H9 (cell line): ENCODE measurements at regions not wholly inside any gene's neighbourhood (a gene's known extent, or its start where the extent isn't known, plus 50 kb on each side); places are given as distances from the start of the nearest gene placed in this dataset.

Experiments used
- DNase-seq: peaks from one replicate; pipeline ENCODE4 v3.0.0-alpha.2; 2017
- H2AFZ ChIP-seq: one replicate; pipeline ENCODE4 v1.6.1; 2013; ENCODE audit warnings: mild to moderate bottlenecking, low read length, control low read depth, moderate library complexity
- H2AK5ac ChIP-seq: 2 replicates; pipeline ENCODE4 v1.6.1; 2013; ENCODE audit warnings: low read length, control low read depth, mixed read lengths; ENCODE audit not compliant: insufficient read length
- H2BK120ac ChIP-seq: one replicate; pipeline ENCODE4 v1.6.1; 2013; ENCODE audit warnings: low read depth, mild to moderate bottlenecking, low read length, control low read depth, inconsistent platforms; ENCODE audit not compliant: poor library complexity, severe bottlenecking
- H2BK12ac ChIP-seq: 2 replicates; pipeline ENCODE4 v1.6.1; 2013; ENCODE audit warnings: low read length, control low read depth, mixed read lengths, low read depth; ENCODE audit not compliant: insufficient read length
- H2BK15ac ChIP-seq: 2 replicates; pipeline ENCODE4 v1.6.1; 2013; ENCODE audit warnings: low read depth, low read length, control low read depth
- H2BK20ac ChIP-seq: one replicate; pipeline ENCODE4 v1.6.1; 2013; ENCODE audit warnings: low read depth, mild to moderate bottlenecking, low read length, control low read depth, inconsistent platforms; ENCODE audit not compliant: poor library complexity, severe bottlenecking
- H2BK5ac ChIP-seq: 2 replicates; pipeline ENCODE4 v1.6.1; 2013; ENCODE audit warnings: low read length, control low read depth, mixed read lengths; ENCODE audit not compliant: insufficient read length
- H3K14ac ChIP-seq: 2 replicates; pipeline ENCODE4 v1.6.1; 2013; ENCODE audit warnings: low read length, control low read depth; ENCODE audit not compliant: insufficient read depth
- H3K18ac ChIP-seq: 2 replicates; pipeline ENCODE4 v1.6.1; 2013; ENCODE audit warnings: low read depth, mild to moderate bottlenecking, mixed read lengths, low read length, control low read depth; ENCODE audit not compliant: insufficient read length
- H3K23ac ChIP-seq: 2 replicates; pipeline ENCODE4 v1.6.1; 2013; ENCODE audit warnings: low read length, control low read depth, mixed read lengths, low read depth; ENCODE audit not compliant: insufficient read length
- H3K23me2 ChIP-seq: 2 replicates; pipeline ENCODE4 v1.6.1; 2013; ENCODE audit warnings: low read depth, mild to moderate bottlenecking, mixed read lengths, low read length, control low read depth; ENCODE audit not compliant: insufficient read length, poor library complexity, severe bottlenecking
- H3K27ac ChIP-seq: 2 replicates; pipeline ENCODE4 v1.5.1; 2013; ENCODE audit warnings: low read length, control low read depth, mixed read lengths, low read depth; ENCODE audit not compliant: insufficient read length
- H3K27me3 ChIP-seq: 2 replicates; pipeline ENCODE4 v1.6.1; 2013; ENCODE audit warnings: low read length, control low read depth, inconsistent platforms; ENCODE audit not compliant: insufficient read depth
- H3K4ac ChIP-seq: 2 replicates; pipeline ENCODE4 v1.6.1; 2013; ENCODE audit warnings: low read depth, mild to moderate bottlenecking, control low read depth, inconsistent platforms, low read length, moderate library complexity
- H3K4me1 ChIP-seq: 2 replicates; pipeline ENCODE4 v1.6.1; 2013; ENCODE audit warnings: low read length, control low read depth, inconsistent platforms; ENCODE audit not compliant: insufficient read depth
- H3K4me2 ChIP-seq: 2 replicates; pipeline ENCODE4 v1.6.1; 2013; ENCODE audit warnings: low read length, control low read depth, mixed read lengths; ENCODE audit not compliant: insufficient read length, insufficient read depth
- H3K56ac ChIP-seq: 2 replicates; pipeline ENCODE4 v1.6.1; 2013; ENCODE audit warnings: low read depth, mild to moderate bottlenecking, mixed read lengths, low read length, control low read depth; ENCODE audit not compliant: insufficient read length
- H3K79me1 ChIP-seq: 2 replicates; pipeline ENCODE4 v1.6.1; 2013; ENCODE audit warnings: low read depth, mild to moderate bottlenecking, moderate library complexity, low read length, control low read depth, inconsistent platforms; ENCODE audit not compliant: insufficient read depth, poor library complexity, severe bottlenecking
- H3K79me2 ChIP-seq: 2 replicates; pipeline ENCODE4 v1.6.1; 2013; ENCODE audit warnings: low read length, control low read depth, inconsistent platforms; ENCODE audit not compliant: insufficient read depth
- H3K9ac ChIP-seq: 2 replicates; pipeline ENCODE4 v1.6.1; 2013; ENCODE audit warnings: low read length, control low read depth, mixed read lengths; ENCODE audit not compliant: insufficient read length; ENCODE audit errors: extremely low read depth
- H3K9me3 ChIP-seq: one replicate; pipeline ENCODE4 v1.6.1; 2013; ENCODE audit warnings: low read depth, low read length, inconsistent platforms; ENCODE audit not compliant: control insufficient read depth
- H3T11ph ChIP-seq: one replicate; pipeline ENCODE4 v1.6.1; 2013; ENCODE audit warnings: mild to moderate bottlenecking, low read length, control low read depth, inconsistent platforms
- H4K20me1 ChIP-seq: one replicate; pipeline ENCODE4 v1.6.1; 2013; ENCODE audit not compliant: control insufficient read depth, insufficient read length, insufficient read depth
- H4K5ac ChIP-seq: 2 replicates; pipeline ENCODE4 v1.6.1; 2013; ENCODE audit warnings: low read depth, mild to moderate bottlenecking, mixed read lengths, low read length, control low read depth; ENCODE audit not compliant: insufficient read length
- H4K8ac ChIP-seq: replicated peaks from 2 replicates; pipeline ENCODE4 v1.6.1; 2013; ENCODE audit warnings: low read length, control low read depth, mixed read lengths, low read depth; ENCODE audit not compliant: insufficient read length
- H4K91ac ChIP-seq: 2 replicates; pipeline ENCODE4 v1.6.1; 2013; ENCODE audit warnings: low read depth, mild to moderate bottlenecking, moderate library complexity, mixed read lengths, low read length, control low read depth; ENCODE audit not compliant: insufficient read length
- H3K27ac Mint-ChIP-seq, 3 experiments: 2 replicates in 2 of 3; 3 replicates in 1 of 3; pipeline ENCODE4 v1.8.0; 2020 to 2021; ENCODE audit warnings: mixed read lengths in 3 of 3, mild to moderate bottlenecking in 1 of 3, moderate library complexity in 1 of 3
- H3K27me3 Mint-ChIP-seq: 2 replicates; pipeline ENCODE4 v1.8.0; 2021; ENCODE audit warnings: low read depth, mild to moderate bottlenecking, moderate library complexity, mixed read lengths
- H3K36me3 Mint-ChIP-seq, 3 experiments: 2 replicates in 2 of 3; 3 replicates in 1 of 3; pipeline ENCODE4 v1.8.0; 2020 to 2021; ENCODE audit warnings: low read depth in 3 of 3, mixed read lengths in 3 of 3; ENCODE audit not compliant: insufficient read depth in 1 of 3
- H3K4me1 Mint-ChIP-seq, 2 experiments: 2 replicates each; pipeline ENCODE4 v1.8.0; 2020; ENCODE audit warnings: mixed read lengths in 2 of 2
- H3K4me3 Mint-ChIP-seq, 2 experiments: 2 replicates in 1 of 2; 3 replicates in 1 of 2; pipeline ENCODE4 v1.8.0; 2020 to 2021; ENCODE audit warnings: mild to moderate bottlenecking in 2 of 2, mixed read lengths in 2 of 2, moderate library complexity in 1 of 2
- H3K9me3 Mint-ChIP-seq, 2 experiments: 2 replicates in 1 of 2; 3 replicates in 1 of 2; pipeline ENCODE4 v1.8.0; 2020; ENCODE audit warnings: mild to moderate bottlenecking in 2 of 2, mixed read lengths in 2 of 2, moderate library complexity in 1 of 2
- WGBS: extraction: QIAGEN DNeasy Blood & Tissue Kit; methylation state at CpG from one replicate; pipeline ENCODE4 v1.1.7; 2013; ENCODE audit warnings: missing lambda C conversion rate, low lambda C conversion rate, mixed read lengths; ENCODE audit not compliant: insufficient read length; ENCODE audit errors: extremely low coverage; 5-methylcytosine and 5-hydroxymethylcytosine counted together
- TF ChIP-seq, protein P1 (sequence below): fragments of 200-600 bp; sonication (generic); conservative IDR thresholded peaks from 3 replicates; pipeline ENCODE4 v1.8.0; 2021; ENCODE audit warnings: antibody characterized with exemption, mild to moderate bottlenecking

- H3K9me3 Mint-ChIP-seq = peaks cover 0 to 2% of the 10 kb centered on the region in 2 experiments; a peak in 2 of 5 replicates
- Histone ChIP-seq H3K56ac (no peak overlapping the region), H3K4ac (no peak overlapping the region), H4K8ac (no peak overlapping the region), H4K91ac (no peak overlapping the region), H4K5ac (no peak overlapping the region), H3K18ac (no peak overlapping the region), H2BK15ac (no peak overlapping the region), H2BK12ac (no peak overlapping the region), H3K23ac (no peak overlapping the region), H3K79me1 (no peaks in the 10 kb centered on the region), H3K27me3 (no peaks in the 10 kb centered on the region), H4K20me1 (no peaks in the 10 kb centered on the region), H2BK20ac (no peak overlapping the region), H3T11ph (no peak overlapping the region), H2AFZ (no peak overlapping the region), H3K9ac (no peak overlapping the region), H3K27ac (no peak overlapping the region), H3K4me1 (no peaks in the 10 kb centered on the region), H3K79me2 (no peaks in the 10 kb centered on the region), H3K14ac (peak overlapping the region; percentile 59; the same call in 1 of the 2 replicates), H3K9me3 (no peaks in the 10 kb centered on the region), H3K4me2 (no peak overlapping the region), H2BK5ac (no peak overlapping the region), H2BK120ac (no peak overlapping the region), H2AK5ac (no peak overlapping the region), H3K23me2 (no peaks in the 10 kb centered on the region)
- no peak for DNase-seq
- TF ChIP-seq, protein P1, sequence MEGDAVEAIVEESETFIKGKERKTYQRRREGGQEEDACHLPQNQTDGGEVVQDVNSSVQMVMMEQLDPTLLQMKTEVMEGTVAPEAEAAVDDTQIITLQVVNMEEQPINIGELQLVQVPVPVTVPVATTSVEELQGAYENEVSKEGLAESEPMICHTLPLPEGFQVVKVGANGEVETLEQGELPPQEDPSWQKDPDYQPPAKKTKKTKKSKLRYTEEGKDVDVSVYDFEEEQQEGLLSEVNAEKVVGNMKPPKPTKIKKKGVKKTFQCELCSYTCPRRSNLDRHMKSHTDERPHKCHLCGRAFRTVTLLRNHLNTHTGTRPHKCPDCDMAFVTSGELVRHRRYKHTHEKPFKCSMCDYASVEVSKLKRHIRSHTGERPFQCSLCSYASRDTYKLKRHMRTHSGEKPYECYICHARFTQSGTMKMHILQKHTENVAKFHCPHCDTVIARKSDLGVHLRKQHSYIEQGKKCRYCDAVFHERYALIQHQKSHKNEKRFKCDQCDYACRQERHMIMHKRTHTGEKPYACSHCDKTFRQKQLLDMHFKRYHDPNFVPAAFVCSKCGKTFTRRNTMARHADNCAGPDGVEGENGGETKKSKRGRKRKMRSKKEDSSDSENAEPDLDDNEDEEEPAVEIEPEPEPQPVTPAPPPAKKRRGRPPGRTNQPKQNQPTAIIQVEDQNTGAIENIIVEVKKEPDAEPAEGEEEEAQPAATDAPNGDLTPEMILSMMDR = no peak
- H3K4me3 Mint-ChIP-seq = no peak overlapping the region
- H3K27ac Mint-ChIP-seq = no peak overlapping the region
- peaks cover 28 to 29% of the 10 kb centered on the region in 2 experiments for H3K4me1 Mint-ChIP-seq
- no CpG with 5 or more reads among the region's 4 CpGs for WGBS
- no peaks in the 10 kb centered on the region for H3K27me3 Mint-ChIP-seq
- peaks cover 0 to 2% (median 0%) of the 10 kb centered on the region in 3 experiments; a peak in 1 of 7 replicates for H3K36me3 Mint-ChIP-seq
Observed at GRCh38 chr19:31625056-31625455, 275.8 kb upstream of the TSHZ3 start.
